GM19035 (cell line): ENCODE measurements at regions not wholly inside any gene's neighbourhood (a gene's known extent, or its start where the extent isn't known, plus 50 kb on each side); places are given as distances from the start of the nearest gene placed in this dataset.
"Not testable (repeated sequence)": the region's sequence is repeated elsewhere in the genome, so short reads cannot be mapped to it uniquely, and the experiment has no call there.

Source experiments
- ATAC-seq: cut with Tn5 transposase; IDR thresholded peaks from one replicate; pipeline ENCODE4 v1.9.1; 2021; ENCODE audit not compliant: unreplicated experiment

- no peak for ATAC-seq
These were observed 128.8 kb downstream of the LMNTD1 start for GRCh38 chr12:25424211-25424731.

GRCh38 chr12:25423355-25424050 is 129.6 kb downstream of the LMNTD1 start:
- ATAC-seq = no peak

DNA sequence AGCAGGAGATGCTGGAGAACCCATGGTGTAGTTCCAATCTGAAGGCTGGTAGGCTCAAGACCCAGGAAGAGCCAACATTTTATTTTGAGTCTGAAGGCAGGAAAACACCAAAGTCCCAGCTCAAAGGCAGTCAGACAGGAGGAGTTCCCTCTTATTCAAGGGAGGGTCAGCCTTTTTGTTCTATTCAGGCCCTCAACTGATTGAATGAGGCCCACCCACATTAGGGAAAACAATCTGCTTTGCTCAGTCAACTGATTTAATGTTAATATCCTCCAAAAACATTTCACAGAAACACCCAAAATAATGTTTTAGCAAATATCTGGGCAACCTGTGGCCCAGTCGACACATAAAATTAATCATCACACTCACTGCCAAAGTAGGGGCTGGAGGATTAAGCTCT is 130.8 kb downstream of the LMNTD1 start:
- no peak for ATAC-seq

DNA sequence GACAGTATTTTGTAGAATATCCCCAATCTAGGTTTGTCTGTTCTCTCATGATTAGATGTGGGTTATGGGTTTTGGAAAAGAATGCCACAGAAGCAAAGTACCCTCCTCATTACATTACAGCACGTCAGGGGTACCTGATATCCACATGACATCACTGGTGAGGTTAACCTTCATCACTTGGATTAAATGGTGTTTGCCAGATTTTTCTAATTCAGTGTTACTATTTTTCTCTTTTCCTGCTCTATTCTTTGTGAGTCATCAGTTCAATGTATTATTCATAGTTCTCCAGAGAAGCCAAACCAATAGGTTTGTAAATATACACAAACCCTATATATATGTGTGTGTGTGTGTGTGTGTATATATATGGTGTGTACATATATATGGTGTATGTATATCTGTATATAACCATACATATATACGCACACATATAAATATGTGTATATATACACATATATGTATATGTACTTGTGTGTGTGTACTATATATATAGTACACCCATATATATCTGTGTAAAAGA is 131.4 kb downstream of the LMNTD1 start:
- ATAC-seq = no peak

DNA sequence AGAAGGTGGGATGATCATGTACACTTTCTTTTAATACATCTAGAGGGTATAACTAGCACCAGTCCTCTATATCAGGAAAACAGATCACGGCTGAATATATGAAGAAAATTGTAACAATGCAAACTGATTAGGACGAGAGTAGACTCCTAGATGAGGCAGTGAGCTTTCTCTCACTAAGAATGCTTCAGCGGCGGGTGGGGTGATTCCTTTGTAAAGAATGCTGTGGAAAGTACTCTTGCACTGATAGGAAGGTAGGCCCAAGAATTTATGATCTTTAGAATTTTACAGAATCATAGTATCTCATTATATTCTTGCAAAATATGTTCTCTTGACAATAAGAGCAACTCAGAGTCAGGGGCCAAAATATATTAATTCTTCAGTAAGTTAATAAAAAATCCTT is 133.0 kb downstream of the LMNTD1 start:
- no peak for ATAC-seq

GRCh38 chr12:25419595-25419994 is 133.5 kb downstream of the LMNTD1 start:
- ATAC-seq = no peak

- ATAC-seq = no peak
These were observed 136.0 kb downstream of the LMNTD1 start for GRCh38 chr12:25417071-25417470.

- no peak for ATAC-seq
These were observed 136.6 kb downstream of the LMNTD1 start for GRCh38 chr12:25416516-25416915.

DNA sequence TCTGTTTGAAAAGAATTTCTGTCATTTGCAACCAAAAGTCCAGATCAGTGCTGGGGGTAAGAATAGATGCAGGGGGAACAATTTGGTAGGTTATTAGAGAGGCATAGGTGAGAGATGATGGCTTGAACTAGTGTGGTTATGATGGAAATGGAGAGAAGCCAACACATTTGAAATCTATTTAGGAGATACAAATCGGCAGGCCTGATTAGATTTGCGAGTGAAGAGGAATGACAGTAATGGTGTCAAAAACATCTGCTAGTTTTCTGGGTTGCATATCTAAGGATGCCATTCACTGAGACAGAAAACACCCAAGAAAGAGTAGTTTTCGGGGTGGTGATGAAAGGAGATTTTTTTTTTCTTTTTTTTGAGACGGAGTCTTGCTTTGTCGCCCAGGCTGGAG is 138.1 kb downstream of the LMNTD1 start:
- no peak for ATAC-seq

DNA sequence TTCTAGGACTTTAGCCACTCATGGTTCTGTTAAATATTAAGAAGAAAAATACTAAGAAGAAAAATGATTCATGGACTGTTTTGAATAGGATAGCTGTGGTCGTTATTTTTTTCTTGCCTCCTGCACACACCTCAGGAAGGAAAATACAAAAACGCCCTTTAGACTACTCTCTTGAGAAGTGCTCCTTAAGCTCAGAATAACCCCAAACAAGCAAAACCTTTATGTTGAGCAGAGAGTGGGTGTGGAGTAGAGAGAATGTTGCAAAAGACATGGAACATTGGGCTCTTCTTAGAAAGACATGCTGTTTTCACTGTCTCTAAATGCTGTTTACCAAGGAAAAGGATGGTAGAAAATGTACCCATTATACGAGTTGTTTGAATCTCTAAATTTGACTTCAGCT is 140.3 kb downstream of the LMNTD1 start:
- ATAC-seq = no peak

DNA sequence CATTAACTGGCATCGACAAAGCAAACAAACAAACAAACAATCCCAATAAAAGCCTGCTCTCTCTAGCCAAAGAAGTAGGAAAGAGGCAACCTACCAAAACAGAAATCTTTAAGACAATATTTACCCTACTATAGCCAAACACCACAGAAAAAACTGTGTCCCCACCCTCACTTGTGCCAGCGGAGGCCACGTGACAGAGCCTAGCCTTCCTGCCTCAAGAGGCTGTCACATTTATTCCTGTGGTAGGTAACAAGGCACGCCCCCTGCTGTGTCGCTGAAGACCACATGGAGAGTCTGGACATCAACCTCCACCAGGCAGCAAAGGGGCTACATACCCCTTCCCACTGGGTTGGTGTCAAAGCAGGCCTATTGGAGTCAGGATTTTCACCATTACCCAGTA is 148.1 kb downstream of the LMNTD1 start:
- ATAC-seq = no peak

DNA sequence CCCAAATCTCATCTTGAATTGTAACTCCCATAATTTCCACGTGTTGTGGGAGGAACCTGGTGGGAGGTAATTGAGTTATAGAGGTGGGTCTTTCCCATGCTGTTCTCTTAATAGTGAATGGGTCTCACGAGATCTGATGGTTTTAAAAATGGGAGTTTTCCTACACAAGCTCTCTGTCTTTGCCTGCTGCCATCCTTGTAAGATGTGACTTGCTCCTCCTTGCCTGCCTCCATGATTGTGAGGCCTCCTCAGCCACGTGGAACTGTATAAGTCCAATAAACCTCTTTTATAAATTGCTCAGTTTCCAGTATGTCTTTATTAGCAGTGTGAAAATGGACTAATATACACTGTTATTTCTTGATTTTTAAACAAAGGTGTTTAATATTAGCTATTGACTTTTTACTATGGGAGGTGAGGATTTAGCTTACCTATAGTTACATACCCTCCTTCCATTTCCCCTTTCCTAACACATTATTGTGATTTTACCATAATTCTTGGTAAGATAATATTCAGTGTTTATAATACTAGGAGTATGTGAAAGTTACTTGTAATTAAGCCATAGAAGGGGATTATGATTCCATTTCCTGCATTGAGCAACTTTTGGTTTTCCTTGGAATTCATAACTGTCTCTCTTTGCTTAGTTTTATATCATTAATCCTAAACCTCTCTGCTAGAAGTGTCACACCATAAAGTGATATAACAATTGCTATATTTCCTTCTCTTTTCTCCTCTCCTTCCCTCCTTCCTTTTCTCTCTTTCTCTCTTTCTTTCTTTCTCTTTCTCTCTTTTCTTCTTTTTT is 151.0 kb upstream of the KRAS start:
- no peak for ATAC-seq

DNA sequence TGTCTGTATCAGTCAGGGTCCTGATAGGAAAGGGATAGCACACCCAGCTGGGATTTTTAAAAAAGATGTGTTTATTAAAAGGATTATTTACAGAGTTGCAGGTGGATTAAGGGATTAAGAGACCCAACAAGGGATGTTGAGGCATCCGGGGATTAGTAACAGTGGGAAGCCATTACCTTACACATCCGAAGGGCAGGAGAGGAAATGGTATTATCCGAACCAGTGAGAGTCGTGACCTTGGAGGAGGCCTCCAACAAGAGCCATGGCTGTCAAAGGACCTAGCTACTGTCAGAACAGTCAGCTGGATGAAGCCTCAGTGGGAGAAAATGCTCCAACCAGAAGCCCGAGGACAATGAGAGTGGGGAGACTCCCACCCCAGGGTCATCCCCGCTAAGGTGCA is 146.3 kb upstream of the KRAS start:
- ATAC-seq = no peak

DNA sequence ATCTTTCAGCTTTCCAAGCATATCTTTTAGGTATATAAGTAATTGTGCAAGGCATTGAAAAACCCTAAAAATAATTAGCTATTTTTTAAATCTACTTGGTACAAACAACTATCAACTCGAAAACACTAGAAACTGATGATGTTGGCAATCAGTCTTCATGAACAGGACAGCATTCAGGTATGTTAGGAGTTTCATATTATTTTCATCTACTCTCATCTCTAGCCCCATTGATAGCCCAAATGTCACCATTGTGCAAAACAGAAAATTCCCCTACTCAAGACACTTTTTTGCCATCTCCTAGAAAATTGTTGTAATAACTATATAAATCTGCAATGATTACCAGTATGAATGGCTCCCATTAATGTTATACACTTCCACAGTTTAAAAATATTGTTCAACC is 144.5 kb upstream of the KRAS start:
- no peak for ATAC-seq

GRCh38 chr12:25394775-25395174 is 144.0 kb upstream of the KRAS start:
- ATAC-seq = not testable (repeated sequence)

- ATAC-seq = no peak
These were observed 143.3 kb upstream of the KRAS start for GRCh38 chr12:25394025-25394424.

GRCh38 chr12:25391346-25391745 is 140.6 kb upstream of the KRAS start:
- ATAC-seq = not testable (repeated sequence)

DNA sequence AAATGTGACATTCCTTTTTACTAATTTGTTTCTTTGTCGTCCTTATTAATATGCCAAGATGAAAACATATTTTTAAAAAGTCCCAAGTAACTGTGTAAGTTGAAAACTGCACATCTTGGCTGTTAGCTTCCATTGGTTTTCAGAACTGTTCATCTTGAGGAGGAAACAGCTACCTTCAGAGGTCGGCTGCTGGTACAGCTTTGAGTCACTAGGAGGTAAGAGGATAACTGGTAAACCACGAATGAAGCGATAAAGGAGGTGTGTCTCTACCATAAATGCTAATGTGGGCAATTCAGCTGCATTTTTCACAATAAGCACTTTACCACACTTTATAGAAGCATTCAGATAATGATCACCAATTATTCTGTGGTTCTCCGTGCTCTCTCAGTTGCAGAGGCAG is 137.5 kb upstream of the KRAS start:
- no peak for ATAC-seq

DNA sequence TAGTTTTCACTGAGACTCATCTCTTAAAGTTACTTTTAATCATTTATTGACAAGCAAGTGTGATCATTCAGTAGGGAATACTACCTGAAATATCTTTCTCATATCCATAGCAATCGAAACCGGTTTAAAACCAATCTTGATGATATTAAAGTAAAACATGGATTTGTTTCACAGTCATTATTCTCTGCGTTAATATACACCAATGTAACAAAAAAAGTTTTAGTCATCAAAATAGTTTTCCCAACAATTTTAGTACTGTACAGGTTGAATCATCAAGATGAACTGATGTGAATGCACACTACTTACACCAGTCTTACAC is 137.0 kb upstream of the KRAS start:
- no peak for ATAC-seq

- ATAC-seq = peak; percentile 21
These were observed 136.4 kb upstream of the KRAS start for GRCh38 chr12:25386831-25387731.

- ATAC-seq = no peak
These were observed 134.1 kb upstream of the KRAS start for GRCh38 chr12:25384893-25385248.
